ENCODE measurements at regions not wholly inside any gene's neighbourhood (a gene's known extent, or its start where the extent isn't known, plus 50 kb on each side); places are given as distances from the start of the nearest gene placed in this dataset.

- no peak overlapping the region for H2BK12ac ChIP-seq (ENCODE audit: insufficient read length, low read depth, low read length)
- H3K4ac ChIP-seq (ENCODE audit: low read depth, low read length) = no peak overlapping the region
- H3K18ac ChIP-seq (ENCODE audit: insufficient read length, low read depth, low read length) = no peak overlapping the region
- Mint-ChIP-seq H3K27ac (no peak overlapping the region), H3K36me3 (ENCODE audit: insufficient read depth in 1 of 3, low read depth in 3 of 3) (peaks cover 3 to 4% (median 4%) of the 10 kb centered on the region in 3 experiments; a peak in 6 of 7 replicates), H3K4me1 (peaks cover 0 to 7% of the 10 kb centered on the region in 2 experiments; a peak in 2 of 4 replicates), H3K9me3 (peaks cover 3% of the 10 kb centered on the region in 2 experiments; a peak in 4 of 5 replicates), H3K27me3 (ENCODE audit: low read depth) (no peaks in the 10 kb centered on the region), H3K4me3 (no peak overlapping the region)
- no peaks in the 10 kb centered on the region; the same call in 1 of the 2 replicates for H3K4me1 ChIP-seq (ENCODE audit: insufficient read depth, low read length)
- H3K23ac ChIP-seq (ENCODE audit: insufficient read length, low read depth, low read length) = no peak overlapping the region
- no peak for DNase-seq
- H3K27me3 ChIP-seq (ENCODE audit: insufficient read depth, low read length) = no peaks in the 10 kb centered on the region
- H2BK5ac ChIP-seq (ENCODE audit: insufficient read length, low read length) = no peak overlapping the region
- WGBS (ENCODE audit: extremely low coverage, insufficient read length, low lambda C conversion rate) = no CpG with 5 or more reads among the region's 6 CpGs
- H3K4me2 ChIP-seq (ENCODE audit: insufficient read depth, insufficient read length, low read length) = no peak overlapping the region
- H3K79me1 ChIP-seq (ENCODE audit: insufficient read depth, low read depth, low read length, poor library complexity, severe bottlenecking) = no peaks in the 10 kb centered on the region
- no peak overlapping the region for H3K9ac ChIP-seq (ENCODE audit: extremely low read depth, insufficient read length, low read length)
- TF ChIP-seq, protein P1, sequence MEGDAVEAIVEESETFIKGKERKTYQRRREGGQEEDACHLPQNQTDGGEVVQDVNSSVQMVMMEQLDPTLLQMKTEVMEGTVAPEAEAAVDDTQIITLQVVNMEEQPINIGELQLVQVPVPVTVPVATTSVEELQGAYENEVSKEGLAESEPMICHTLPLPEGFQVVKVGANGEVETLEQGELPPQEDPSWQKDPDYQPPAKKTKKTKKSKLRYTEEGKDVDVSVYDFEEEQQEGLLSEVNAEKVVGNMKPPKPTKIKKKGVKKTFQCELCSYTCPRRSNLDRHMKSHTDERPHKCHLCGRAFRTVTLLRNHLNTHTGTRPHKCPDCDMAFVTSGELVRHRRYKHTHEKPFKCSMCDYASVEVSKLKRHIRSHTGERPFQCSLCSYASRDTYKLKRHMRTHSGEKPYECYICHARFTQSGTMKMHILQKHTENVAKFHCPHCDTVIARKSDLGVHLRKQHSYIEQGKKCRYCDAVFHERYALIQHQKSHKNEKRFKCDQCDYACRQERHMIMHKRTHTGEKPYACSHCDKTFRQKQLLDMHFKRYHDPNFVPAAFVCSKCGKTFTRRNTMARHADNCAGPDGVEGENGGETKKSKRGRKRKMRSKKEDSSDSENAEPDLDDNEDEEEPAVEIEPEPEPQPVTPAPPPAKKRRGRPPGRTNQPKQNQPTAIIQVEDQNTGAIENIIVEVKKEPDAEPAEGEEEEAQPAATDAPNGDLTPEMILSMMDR (conservative IDR thresholded peaks at IDR 0.05) = no peak
- H2BK120ac ChIP-seq (ENCODE audit: low read depth, low read length, poor library complexity, severe bottlenecking) = no peak overlapping the region
- no peaks in the 10 kb centered on the region for H3K9me3 ChIP-seq (ENCODE audit: control insufficient read depth, low read depth, low read length)
- no peaks in the 10 kb centered on the region for H3K79me2 ChIP-seq (ENCODE audit: insufficient read depth, low read length)
- no peak overlapping the region for H3K14ac ChIP-seq (ENCODE audit: insufficient read depth, low read length)
- peaks cover 3% of the 10 kb centered on the region for H4K20me1 ChIP-seq (ENCODE audit: control insufficient read depth, insufficient read depth, insufficient read length)
- no peak overlapping the region for H4K5ac ChIP-seq (ENCODE audit: insufficient read length, low read depth, low read length)
- no peak overlapping the region for H3K56ac ChIP-seq (ENCODE audit: insufficient read length, low read depth, low read length)
- no peak overlapping the region for H3T11ph ChIP-seq (ENCODE audit: low read length)
- H3K27ac ChIP-seq (ENCODE audit: insufficient read length, low read depth, low read length) = no peak overlapping the region
- H4K8ac ChIP-seq (replicated peaks; ENCODE audit: insufficient read length, low read depth, low read length) = no peak overlapping the region
- no peak overlapping the region for H2AK5ac ChIP-seq (ENCODE audit: insufficient read length, low read length)
- H4K91ac ChIP-seq (ENCODE audit: insufficient read length, low read depth, low read length) = no peak overlapping the region
- no peak overlapping the region for H2BK20ac ChIP-seq (ENCODE audit: low read depth, low read length, poor library complexity, severe bottlenecking)
- no peak overlapping the region for H2AFZ ChIP-seq (ENCODE audit: low read length)
- H3K23me2 ChIP-seq (ENCODE audit: insufficient read length, low read depth, low read length, poor library complexity, severe bottlenecking) = no peaks in the 10 kb centered on the region
- H2BK15ac ChIP-seq (ENCODE audit: low read depth, low read length) = no peak overlapping the region
Measured at GRCh38 chr9:19615036-19615624, 173.7 kb downstream of the SLC24A2 start.
